Brain microvascular endothelial cell (primary cell): ENCODE measurements at regions not wholly inside any gene's neighbourhood (a gene's known extent, or its start where the extent isn't known, plus 50 kb on each side); places are given as distances from the start of the nearest gene placed in this dataset.

Source experiments
- DNase-seq: peaks from one replicate; pipeline ENCODE4 v3.0.0-alpha.2; 2020
- H3K27ac ChIP-seq: fragments of 250-450 bp; sonication (Bioruptor Pico); 2 replicates; pipeline ENCODE4 v1.5.1; 2020; ENCODE audit warnings: mild to moderate bottlenecking, moderate library complexity
- H3K27me3 ChIP-seq: fragments of 250-450 bp; sonication (Bioruptor Pico); replicated peaks from 2 replicates; pipeline ENCODE4 v1.5.1; 2020; ENCODE audit warnings: mild to moderate bottlenecking
- H3K36me3 ChIP-seq: fragments of 250-450 bp; sonication (Bioruptor Pico); replicated peaks from 2 replicates; pipeline ENCODE4 v1.5.1; 2020; ENCODE audit warnings: mild to moderate bottlenecking
- H3K4me3 ChIP-seq: 2 replicates; pipeline ENCODE4 v1.5.1; 2011; ENCODE audit warnings: low read depth, mild to moderate bottlenecking, control low read depth, low read length, moderate library complexity
- CTCF ChIP-seq: IDR thresholded peaks from 2 replicates; pipeline ENCODE4 v1.5.1; 2011; ENCODE audit warnings: low read depth, mild to moderate bottlenecking, moderate library complexity, low read length, control low read depth, inconsistent platforms; ENCODE audit errors: missing control alignments
- in situ Hi-C: cut with HindIII; loops from 2 replicates; pipeline ENCODE4 v1.10.0; 2017; ENCODE audit warnings: low sequenced_read_pairs, low pct_ligation_motif_present

GRCh38 chr2:6554466-6554865 is 311.2 kb downstream of the CMPK2 start:
- Histone ChIP-seq H3K27ac (no peak overlapping the region), H3K27me3 (no peaks in the 10 kb centered on the region), H3K4me3 (no peak overlapping the region), H3K36me3 (no peaks in the 10 kb centered on the region)
- in situ Hi-C loops = no loop called here
- TF ChIP-seq CTCF = no peak
- no peak for DNase-seq

GRCh38 chr2:6556755-6557154 is 309.0 kb downstream of the CMPK2 start:
- Histone ChIP-seq H3K4me3 (no peak overlapping the region), H3K36me3 (no peaks in the 10 kb centered on the region), H3K27ac (no peak overlapping the region), H3K27me3 (no peaks in the 10 kb centered on the region)
- TF ChIP-seq CTCF = no peak
- DNase-seq = peak; percentile 81
- in situ Hi-C loops = no loop called here

- Histone ChIP-seq H3K4me3 (no peak overlapping the region), H3K36me3 (no peaks in the 10 kb centered on the region), H3K27ac (no peak overlapping the region), H3K27me3 (no peaks in the 10 kb centered on the region)
- in situ Hi-C loops = no loop called here
- no peak for TF ChIP-seq CTCF
- DNase-seq = no peak
These were observed 308.0 kb downstream of the CMPK2 start for GRCh38 chr2:6557737-6558136.

GRCh38 chr2:6562771-6563170 is 302.9 kb downstream of the CMPK2 start:
- H3K27ac ChIP-seq = no peak overlapping the region
- no peak for TF ChIP-seq CTCF
- in situ Hi-C loops = no loop called here
- DNase-seq = no peak
- no peak overlapping the region for H3K4me3 ChIP-seq
- H3K27me3 ChIP-seq = no peaks in the 10 kb centered on the region
- no peaks in the 10 kb centered on the region for H3K36me3 ChIP-seq

- no peaks in the 10 kb centered on the region for H3K27me3 ChIP-seq
- no peak for DNase-seq
- H3K27ac ChIP-seq = no peak overlapping the region
- H3K36me3 ChIP-seq = no peaks in the 10 kb centered on the region
- in situ Hi-C loops = no loop called here
- no peak overlapping the region for H3K4me3 ChIP-seq
- TF ChIP-seq CTCF = no peak
These were observed 301.4 kb downstream of the CMPK2 start for GRCh38 chr2:6564326-6564725.

GRCh38 chr2:6574121-6574520 is 291.6 kb downstream of the CMPK2 start:
- no peaks in the 10 kb centered on the region for H3K27me3 ChIP-seq
- H3K36me3 ChIP-seq = no peaks in the 10 kb centered on the region
- H3K4me3 ChIP-seq = no peak overlapping the region
- no peak overlapping the region for H3K27ac ChIP-seq
- no peak for DNase-seq
- TF ChIP-seq CTCF = no peak
- in situ Hi-C loops = no loop called here
